Pulmonary artery endothelial cell (primary cell): ENCODE measurements at regions not wholly inside any gene's neighbourhood (a gene's known extent, or its start where the extent isn't known, plus 50 kb on each side); places are given as distances from the start of the nearest gene placed in this dataset.
A peak's percentile ranks its signal among the peaks of the same experiment; 100 is the strongest.

ENCODE experiments used
- DNase-seq: peaks from one replicate; pipeline ENCODE4 v3.0.0-alpha.2; 2011; ENCODE audit warnings: low read depth, low spot score

GRCh38 chr6:80566361-80566760 lies 459.9 kb downstream of the BCKDHB start:
- no peak for DNase-seq

- DNase-seq = no peak
Measured at GRCh38 chr6:80553071-80553740, 446.7 kb downstream of the BCKDHB start.

GRCh38 chr6:80550748-80551147 lies 444.3 kb downstream of the BCKDHB start:
- no peak for DNase-seq

- DNase-seq = no peak
Measured at GRCh38 chr6:80550281-80550680, 443.8 kb downstream of the BCKDHB start.

GRCh38 chr6:80548532-80548931 lies 442.1 kb downstream of the BCKDHB start:
- DNase-seq = no peak

- no peak for DNase-seq
Measured at GRCh38 chr6:80547827-80548226, 441.4 kb downstream of the BCKDHB start.

- no peak for DNase-seq
Measured at GRCh38 chr6:80544976-80545722, 438.7 kb downstream of the BCKDHB start.

- DNase-seq = no peak
Measured at GRCh38 chr6:80544555-80544954, 438.1 kb downstream of the BCKDHB start.

- DNase-seq = no peak
Measured at GRCh38 chr6:80543598-80544222, 437.2 kb downstream of the BCKDHB start.

GRCh38 chr6:80543151-80543550 lies 436.7 kb downstream of the BCKDHB start:
- DNase-seq = no peak

GRCh38 chr6:80541886-80542285 lies 435.4 kb downstream of the BCKDHB start:
- DNase-seq = no peak

- DNase-seq = no peak
Measured at GRCh38 chr6:80541181-80541580, 434.7 kb downstream of the BCKDHB start.

- DNase-seq = no peak
Measured at GRCh38 chr6:80540700-80541099, 434.2 kb downstream of the BCKDHB start.

GRCh38 chr6:80537118-80537972 lies 430.9 kb downstream of the BCKDHB start:
- no peak for DNase-seq

GRCh38 chr6:80535914-80536565 lies 429.6 kb downstream of the BCKDHB start:
- no peak for DNase-seq

GRCh38 chr6:80531681-80532619 lies 425.5 kb downstream of the BCKDHB start:
- DNase-seq = no peak

- DNase-seq = no peak
Measured at GRCh38 chr6:80530103-80530502, 423.6 kb downstream of the BCKDHB start.

GRCh38 chr6:80528115-80528514 lies 421.6 kb downstream of the BCKDHB start:
- DNase-seq = no peak

GRCh38 chr6:80527552-80528052 lies 421.1 kb downstream of the BCKDHB start:
- no peak for DNase-seq

GRCh38 chr6:80523531-80523997 lies 417.1 kb downstream of the BCKDHB start:
- peak; percentile 63 for DNase-seq
